HG02678 (cell line): ENCODE measurements at regions not wholly inside any gene's neighbourhood (a gene's known extent, or its start where the extent isn't known, plus 50 kb on each side); places are given as distances from the start of the nearest gene placed in this dataset.

Experiments used
- ATAC-seq: cut with Tn5 transposase; IDR thresholded peaks from one replicate; pipeline ENCODE4 v1.9.1; 2021; ENCODE audit warnings: mild to moderate bottlenecking, moderate library complexity; ENCODE audit not compliant: unreplicated experiment

GRCh38 chr2:82893190-82893589 lies 1565.9 kb downstream of the SUCLG1 start:
- no peak for ATAC-seq

GRCh38 chr2:82879803-82880202 lies 1579.3 kb downstream of the SUCLG1 start:
- no peak for ATAC-seq

GRCh38 chr2:82875858-82876257 lies 1583.2 kb downstream of the SUCLG1 start:
- ATAC-seq = no peak

- no peak for ATAC-seq
Measured at GRCh38 chr2:82857967-82858366, 1601.1 kb downstream of the SUCLG1 start.

- ATAC-seq = no peak
Measured at GRCh38 chr2:82853299-82853698, 1605.8 kb downstream of the SUCLG1 start.

- ATAC-seq = no peak
Measured at GRCh38 chr2:82852787-82853186, 1606.3 kb downstream of the SUCLG1 start.

- no peak for ATAC-seq
Measured at GRCh38 chr2:82848285-82848684, 1610.8 kb downstream of the SUCLG1 start.

- ATAC-seq = no peak
Measured at GRCh38 chr2:82839036-82839435, 1620.0 kb downstream of the SUCLG1 start.

GRCh38 chr2:82837588-82838304 lies 1621.3 kb downstream of the SUCLG1 start:
- no peak for ATAC-seq

GRCh38 chr2:82834893-82835292 lies 1624.2 kb downstream of the SUCLG1 start:
- ATAC-seq = no peak

- ATAC-seq = no peak
Measured at GRCh38 chr2:82827426-82827825, 1631.7 kb downstream of the SUCLG1 start.

- ATAC-seq = no peak
Measured at GRCh38 chr2:82826437-82826836, 1632.6 kb downstream of the SUCLG1 start.

GRCh38 chr2:82825410-82826090 lies 1633.5 kb downstream of the SUCLG1 start:
- ATAC-seq = no peak

GRCh38 chr2:82823892-82824291 lies 1635.2 kb downstream of the SUCLG1 start:
- ATAC-seq = no peak

GRCh38 chr2:82819951-82820350 lies 1639.1 kb downstream of the SUCLG1 start:
- ATAC-seq = no peak

- no peak for ATAC-seq
Measured at GRCh38 chr2:82814146-82814545, 1644.9 kb downstream of the SUCLG1 start.

GRCh38 chr2:82811946-82812345 lies 1647.1 kb downstream of the SUCLG1 start:
- ATAC-seq = no peak

GRCh38 chr2:82803307-82803706 lies 1655.8 kb downstream of the SUCLG1 start:
- no peak for ATAC-seq

- no peak for ATAC-seq
Measured at GRCh38 chr2:82797469-82797868, 1661.6 kb downstream of the SUCLG1 start.

- no peak for ATAC-seq
Measured at GRCh38 chr2:82796132-82796531, 1662.9 kb downstream of the SUCLG1 start.

- no peak for ATAC-seq
Measured at GRCh38 chr2:82795446-82795845, 1663.6 kb downstream of the SUCLG1 start.

GRCh38 chr2:82793711-82794435 lies 1665.2 kb downstream of the SUCLG1 start:
- no peak for ATAC-seq
